ENCODE measurements at regions not wholly inside any gene's neighbourhood (a gene's known extent, or its start where the extent isn't known, plus 50 kb on each side); places are given as distances from the start of the nearest gene placed in this dataset.

GRCh38 chr22:48566741-48567140 lies 1260.9 kb downstream of the BRD1 start:
- TF ChIP-seq POLR2AphosphoS5 (IDR thresholded peaks at IDR 0.05; ENCODE audit: borderline replicate concordance, low read depth, low read length), result no peak
- no peak for TF ChIP-seq EZH2 (IDR thresholded peaks at IDR 0.05)
